ENCODE measurements at regions not wholly inside any gene's neighbourhood (a gene's known extent, or its start where the extent isn't known, plus 50 kb on each side); places are given as distances from the start of the nearest gene placed in this dataset.

DNA sequence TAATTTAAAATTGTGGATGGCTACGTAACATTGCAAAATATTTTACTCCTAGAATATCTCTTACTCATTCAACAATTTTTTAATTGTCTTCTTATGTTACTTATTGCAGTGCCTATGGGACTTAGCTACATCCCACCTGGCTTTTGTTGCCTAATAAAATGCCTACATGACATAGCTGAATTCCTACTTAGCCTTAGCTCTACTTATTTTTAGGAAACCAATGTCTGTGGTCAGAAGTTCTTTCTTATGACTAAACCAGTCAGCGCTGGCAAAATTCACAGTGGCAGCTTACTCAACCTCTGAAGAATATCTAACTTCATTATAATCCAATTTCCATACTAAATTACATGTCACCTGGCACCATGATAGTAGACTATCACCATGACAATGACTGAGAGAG is 1612.4 kb upstream of the LRRTM3 start (continued):
- TF ChIP-seq REST (IDR thresholded peaks at IDR 0.05; ENCODE audit: unreplicated experiment) = no peak

DNA sequence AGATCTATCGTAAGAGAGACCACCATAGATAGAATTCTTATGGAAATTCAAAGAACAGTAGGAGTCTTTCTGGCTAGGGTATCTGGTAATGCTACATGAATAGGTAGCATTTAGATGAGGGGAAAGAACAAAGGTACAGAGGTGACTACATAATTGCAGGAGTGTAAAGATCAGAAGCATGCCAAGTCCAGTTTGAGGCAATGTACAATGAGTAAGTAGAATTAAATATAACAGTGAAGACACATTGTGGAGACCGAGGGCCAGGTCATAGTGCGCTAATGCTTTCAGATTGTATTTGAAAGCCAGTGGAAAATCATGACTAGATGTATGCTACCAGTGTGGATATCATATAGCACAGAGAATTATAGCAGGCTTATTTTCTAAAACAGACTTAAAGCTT is 1611.6 kb upstream of the LRRTM3 start:
- no peaks in the 10 kb centered on the region for H3F3A ChIP-seq (replicated peaks; ENCODE audit: low read depth)
- 0 out of 2 replicates have a peak, but pooled peaks cover 3% of the 10 kb centered on the region for H3K4me1 ChIP-seq (ENCODE audit: insufficient read depth)
- Mint-ChIP-seq H3K4me3 (no peak overlapping the region), H3K4me1 (peaks cover 8% of the 10 kb centered on the region; the same call in 2 of the 3 replicates), H3K9me3 (peaks cover 3% of the 10 kb centered on the region; the same call in 2 of the 3 replicates), H3K36me3 (ENCODE audit: low read depth) (no peaks in the 10 kb centered on the region), H3K27ac (no peak overlapping the region), H3K27me3 (ENCODE audit: insufficient read depth, low read depth, poor library complexity) (no peaks in the 10 kb centered on the region)
- H3K9me2 ChIP-seq (ENCODE audit: insufficient read depth) = no peaks in the 10 kb centered on the region
- no peak overlapping the region for H3K4me3 ChIP-seq
- TF ChIP-seq STAT1 (IDR thresholded peaks at IDR 0.05; ENCODE audit: unreplicated experiment) (no peak), CREB1 (CRISPR knock-in tag; IDR thresholded peaks at IDR 0.05; ENCODE audit: low read depth) (no peak), CTCF (conservative IDR thresholded peaks at IDR 0.05; ENCODE audit: low read depth in 2 of 2) (no peak), ZNF331 (CRISPR knock-in tag; IDR thresholded peaks at IDR 0.05; ENCODE audit: low read depth) (no peak), JUNB (IDR thresholded peaks at IDR 0.05; ENCODE audit: unreplicated experiment) (no peak), EZH2phosphoT487 (IDR thresholded peaks at IDR 0.05; ENCODE audit: unreplicated experiment) (no peak), NANOG (IDR thresholded peaks at IDR 0.05; ENCODE audit: borderline replicate concordance) (no peak), REST (IDR thresholded peaks at IDR 0.05; ENCODE audit: unreplicated experiment) (no peak), ZNF114 (CRISPR knock-in tag; IDR thresholded peaks at IDR 0.05) (no peak)
- TF ChIP-seq, protein P1, sequence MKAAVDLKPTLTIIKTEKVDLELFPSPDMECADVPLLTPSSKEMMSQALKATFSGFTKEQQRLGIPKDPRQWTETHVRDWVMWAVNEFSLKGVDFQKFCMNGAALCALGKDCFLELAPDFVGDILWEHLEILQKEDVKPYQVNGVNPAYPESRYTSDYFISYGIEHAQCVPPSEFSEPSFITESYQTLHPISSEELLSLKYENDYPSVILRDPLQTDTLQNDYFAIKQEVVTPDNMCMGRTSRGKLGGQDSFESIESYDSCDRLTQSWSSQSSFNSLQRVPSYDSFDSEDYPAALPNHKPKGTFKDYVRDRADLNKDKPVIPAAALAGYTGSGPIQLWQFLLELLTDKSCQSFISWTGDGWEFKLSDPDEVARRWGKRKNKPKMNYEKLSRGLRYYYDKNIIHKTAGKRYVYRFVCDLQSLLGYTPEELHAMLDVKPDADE (IDR thresholded peaks at IDR 0.05) = no peak
- H2AFZ ChIP-seq = no peak overlapping the region
- no peaks in the 10 kb centered on the region for H3K36me3 ChIP-seq (ENCODE audit: insufficient read depth)
- DNase-seq (ENCODE audit: low spot score) (no peak), ATAC-seq (no peak)
- no peak overlapping the region for H3K4me2 ChIP-seq
- no peak overlapping the region for H3K27ac ChIP-seq (ENCODE audit: low read depth)
- H3K79me2 ChIP-seq (replicated peaks; ENCODE audit: insufficient read depth) = no peaks in the 10 kb centered on the region
- no peaks in the 10 kb centered on the region for H4K20me1 ChIP-seq (replicated peaks; ENCODE audit: insufficient read depth)
- H3K27me3 ChIP-seq (ENCODE audit: insufficient read depth) = no peaks in the 10 kb centered on the region
